ENCODE measurements at regions not wholly inside any gene's neighbourhood (a gene's known extent, or its start where the extent isn't known, plus 50 kb on each side); places are given as distances from the start of the nearest gene placed in this dataset.

DNA sequence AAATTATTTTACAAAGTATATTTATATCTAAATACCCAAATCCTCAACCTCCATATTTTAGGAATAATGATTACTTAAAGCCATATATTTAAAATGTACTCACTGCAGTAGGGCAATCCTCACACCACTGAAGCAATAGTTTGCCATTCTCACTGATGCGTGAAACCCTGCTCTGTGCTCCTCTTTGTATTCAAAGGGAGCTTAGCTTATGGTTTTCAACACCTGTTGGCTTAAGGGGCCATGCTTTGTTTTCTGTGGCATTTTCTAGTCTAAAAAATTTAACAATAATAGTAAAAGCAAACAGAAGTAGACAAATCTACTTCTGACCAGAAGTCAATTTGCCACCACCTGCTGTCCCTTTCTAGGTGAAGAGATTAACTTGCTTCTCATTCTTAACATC is 294.6 kb downstream of the FLRT2 start:
- DNase-seq: no peak
- Histone ChIP-seq H3K36me3 (replicated peaks in 1 of 2) (no peaks in the 10 kb centered on the region), H3K4me3 (no peak overlapping the region), H3K27ac (no peak overlapping the region), H3K9me3 (replicated peaks in 1 of 3) (no peaks in the 10 kb centered on the region), H3K4me1 (replicated peaks in 1 of 2) (no peaks in the 10 kb centered on the region), H3K27me3 (no peaks in the 10 kb centered on the region)
- intact Hi-C loops (cut with DNase I): no loop called here
- WGBS, 4 donors: 94 to 97% (median 96%) methylated on average over 1 of the region's 1 CpG
- TF ChIP-seq, protein P1, sequence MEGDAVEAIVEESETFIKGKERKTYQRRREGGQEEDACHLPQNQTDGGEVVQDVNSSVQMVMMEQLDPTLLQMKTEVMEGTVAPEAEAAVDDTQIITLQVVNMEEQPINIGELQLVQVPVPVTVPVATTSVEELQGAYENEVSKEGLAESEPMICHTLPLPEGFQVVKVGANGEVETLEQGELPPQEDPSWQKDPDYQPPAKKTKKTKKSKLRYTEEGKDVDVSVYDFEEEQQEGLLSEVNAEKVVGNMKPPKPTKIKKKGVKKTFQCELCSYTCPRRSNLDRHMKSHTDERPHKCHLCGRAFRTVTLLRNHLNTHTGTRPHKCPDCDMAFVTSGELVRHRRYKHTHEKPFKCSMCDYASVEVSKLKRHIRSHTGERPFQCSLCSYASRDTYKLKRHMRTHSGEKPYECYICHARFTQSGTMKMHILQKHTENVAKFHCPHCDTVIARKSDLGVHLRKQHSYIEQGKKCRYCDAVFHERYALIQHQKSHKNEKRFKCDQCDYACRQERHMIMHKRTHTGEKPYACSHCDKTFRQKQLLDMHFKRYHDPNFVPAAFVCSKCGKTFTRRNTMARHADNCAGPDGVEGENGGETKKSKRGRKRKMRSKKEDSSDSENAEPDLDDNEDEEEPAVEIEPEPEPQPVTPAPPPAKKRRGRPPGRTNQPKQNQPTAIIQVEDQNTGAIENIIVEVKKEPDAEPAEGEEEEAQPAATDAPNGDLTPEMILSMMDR (IDR thresholded peaks at IDR 0.05): no peak
- TF ChIP-seq POLR2A (IDR thresholded peaks at IDR 0.05): no peak

DNA sequence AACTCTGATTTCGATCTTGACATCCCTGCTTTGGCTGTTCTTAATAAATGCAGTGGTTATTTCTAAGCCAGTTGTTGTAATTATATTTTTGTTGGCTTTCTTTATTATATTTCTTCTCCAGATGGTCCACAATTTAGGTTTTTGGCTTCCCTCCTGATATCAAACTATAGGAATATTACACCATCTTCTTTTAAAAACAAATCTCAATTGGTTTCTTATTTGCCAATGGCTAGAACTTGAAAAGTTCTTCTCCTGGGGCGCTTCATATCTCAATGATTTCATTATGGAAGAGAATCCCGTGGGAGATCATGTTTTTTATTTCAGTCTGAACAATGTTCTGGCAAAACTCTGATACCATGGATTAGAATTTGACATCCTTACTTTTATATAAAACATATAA is 292.3 kb downstream of the FLRT2 start:
- Histone ChIP-seq H3K27me3 (no peaks in the 10 kb centered on the region), H3K9me3 (replicated peaks in 1 of 3) (no peaks in the 10 kb centered on the region), H3K36me3 (replicated peaks in 1 of 2) (no peaks in the 10 kb centered on the region), H3K4me3 (no peak overlapping the region), H3K4me1 (replicated peaks in 1 of 2) (no peaks in the 10 kb centered on the region), H3K27ac (no peak overlapping the region)
- intact Hi-C loops (cut with DNase I): no loop called here
- DNase-seq: no peak
- 76 to 79% (median 78%) methylated on average over 3 of the region's 3 CpGs for WGBS, 4 donors
- TF ChIP-seq, protein P1 (IDR thresholded peaks at IDR 0.05): no peak
- TF ChIP-seq POLR2A (IDR thresholded peaks at IDR 0.05): no peak

DNA sequence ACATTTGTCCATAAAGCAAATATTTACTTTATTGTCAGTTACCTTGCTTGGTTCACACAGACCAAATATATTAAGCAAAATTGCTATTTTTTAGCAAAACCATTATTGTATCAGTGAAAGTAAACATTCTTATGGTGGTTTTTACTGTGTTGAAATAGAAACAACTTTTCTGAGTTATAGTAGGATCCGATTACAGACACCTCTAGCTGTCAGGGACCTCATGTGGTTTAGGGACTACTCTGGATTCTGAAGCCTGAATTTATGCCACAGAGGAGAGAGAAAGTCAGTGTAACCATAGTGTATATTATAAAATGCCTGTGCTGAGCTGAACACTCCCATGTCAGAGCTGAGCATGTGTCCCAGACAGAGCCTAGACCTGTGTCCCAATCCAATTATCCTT is 287.5 kb downstream of the FLRT2 start:
- Histone ChIP-seq H3K4me3 (no peak overlapping the region), H3K27ac (no peak overlapping the region), H3K27me3 (no peaks in the 10 kb centered on the region), H3K9me3 (replicated peaks in 1 of 3) (no peaks in the 10 kb centered on the region), H3K4me1 (replicated peaks in 1 of 2) (no peaks in the 10 kb centered on the region), H3K36me3 (replicated peaks in 1 of 2) (no peaks in the 10 kb centered on the region)
- DNase-seq: no peak
- intact Hi-C loops (cut with DNase I): no loop called here
- no peak for TF ChIP-seq POLR2A (IDR thresholded peaks at IDR 0.05)
- 65 to 88% (median 85%) methylated on average over 1 of the region's 1 CpG for WGBS, 4 donors

DNA sequence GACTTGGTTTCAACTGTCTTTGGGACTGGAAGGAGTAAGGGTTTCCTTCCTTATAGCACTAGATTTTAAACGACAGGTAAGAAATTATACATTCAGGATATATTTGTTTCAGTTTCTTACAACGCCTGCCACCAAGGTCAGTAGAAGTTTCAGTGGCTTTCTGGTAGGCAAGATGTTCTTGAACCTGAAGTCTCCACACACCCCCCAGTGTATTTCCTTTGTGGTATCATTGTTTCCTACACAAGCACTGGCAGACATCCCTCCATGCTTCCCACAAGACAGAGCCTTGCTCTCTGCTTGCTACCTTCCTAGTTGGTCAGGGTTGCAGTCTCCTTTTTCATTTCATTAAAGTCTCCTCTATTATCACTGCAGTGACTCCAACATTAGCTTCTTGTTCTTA is 283.1 kb downstream of the FLRT2 start:
- 51 to 71% (median 57%) methylated on average over 2 of the region's 2 CpGs for WGBS, 4 donors
- no peaks in the 10 kb centered on the region for H3K4me1 ChIP-seq (replicated peaks in 1 of 2)
- intact Hi-C loops (cut with DNase I): no loop called here
- H3K4me3 ChIP-seq: no peak overlapping the region
- no peak for DNase-seq
- H3K27me3 ChIP-seq: no peaks in the 10 kb centered on the region
- no peak overlapping the region for H3K27ac ChIP-seq
- no peaks in the 10 kb centered on the region for H3K9me3 ChIP-seq (replicated peaks in 1 of 3)
- TF ChIP-seq, protein P1 (IDR thresholded peaks at IDR 0.05): no peak
- no peak for TF ChIP-seq POLR2A (IDR thresholded peaks at IDR 0.05)
- H3K36me3 ChIP-seq (replicated peaks in 1 of 2): no peaks in the 10 kb centered on the region

DNA sequence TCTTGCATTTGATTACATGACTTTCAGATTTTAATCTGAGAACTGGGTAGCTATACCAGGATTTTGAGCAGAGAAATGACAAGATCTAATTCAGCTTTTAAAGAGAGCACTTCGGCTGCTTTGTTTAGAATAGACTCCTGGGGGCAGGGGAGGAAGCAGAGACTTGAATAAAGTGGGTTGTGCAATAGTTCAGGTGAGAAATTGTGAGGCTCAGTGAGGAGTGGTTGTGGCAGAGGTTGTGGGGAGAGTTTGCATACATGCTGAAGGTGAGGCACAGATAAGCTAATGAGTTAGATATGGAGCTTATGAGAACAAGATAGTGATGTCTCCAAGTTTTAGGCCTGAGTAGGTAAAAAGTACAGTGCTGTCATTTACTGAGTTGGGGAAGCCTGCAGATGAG is 281.4 kb downstream of the FLRT2 start:
- Histone ChIP-seq H3K36me3 (replicated peaks in 1 of 2) (no peaks in the 10 kb centered on the region), H3K4me3 (no peak overlapping the region), H3K9me3 (replicated peaks in 1 of 3) (no peaks in the 10 kb centered on the region), H3K4me1 (replicated peaks in 1 of 2) (no peaks in the 10 kb centered on the region), H3K27me3 (no peaks in the 10 kb centered on the region), H3K27ac (no peak overlapping the region)
- intact Hi-C loops (cut with DNase I): no loop called here
- TF ChIP-seq POLR2A (IDR thresholded peaks at IDR 0.05): no peak
- DNase-seq: no peak
- 66 to 81% (median 70%) methylated on average over 1 of the region's 1 CpG for whole genome bisulfite sequencing, 4 donors

All from adrenal gland (tissue), 9 donors.